ENCODE measurements at regions not wholly inside any gene's neighbourhood (a gene's known extent, or its start where the extent isn't known, plus 50 kb on each side); places are given as distances from the start of the nearest gene placed in this dataset.

DNA sequence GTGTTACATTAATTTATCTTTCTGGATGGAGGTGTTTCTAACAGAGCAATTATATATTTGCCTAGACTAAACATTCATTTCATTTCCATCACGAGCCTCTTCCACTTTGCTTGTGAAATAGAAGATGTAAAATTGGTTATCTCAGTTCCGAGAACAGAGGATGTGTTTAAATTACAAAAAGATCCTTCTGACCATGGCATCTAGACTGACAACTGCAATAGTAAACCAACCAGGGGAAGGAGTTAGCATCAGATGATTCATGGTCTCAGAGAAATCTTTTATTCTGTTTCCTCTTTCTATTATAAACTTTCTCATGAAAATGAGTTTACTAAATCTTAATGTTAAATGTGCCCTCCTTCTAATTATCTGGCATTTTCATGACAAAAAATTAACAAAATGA, 149.8 kb upstream of the WDR11 start (continued):
- TF ChIP-seq CBX3 (IDR thresholded peaks at IDR 0.05; ENCODE audit: borderline replicate concordance, low read depth) (no peak), RFX5 (IDR thresholded peaks at IDR 0.05; ENCODE audit: low read depth, low read length) (no peak), CHD2 (IDR thresholded peaks at IDR 0.05; ENCODE audit: borderline replicate concordance, low read depth, low read length) (no peak), MXI1 (IDR thresholded peaks at IDR 0.05; ENCODE audit: low read depth, low read length) (no peak)

- WGBS (ENCODE audit: insufficient coverage, insufficient replicate concordance, low lambda C conversion rate, missing lambda C conversion rate) = 13% methylated on average over 1 of the region's 1 CpG
- TF ChIP-seq ASH2L (IDR thresholded peaks at IDR 0.05; ENCODE audit: borderline replicate concordance, low read depth) (no peak), RB1 (IDR thresholded peaks at IDR 0.05; ENCODE audit: borderline replicate concordance) (no peak)
- BruUV-seq (replicated peaks) = no TSS peak
- H3K9ac ChIP-seq (ENCODE audit: control insufficient read depth, insufficient read depth, low read length) = no peak overlapping the region
- H3K4me1 ChIP-seq (ENCODE audit: control insufficient read depth, insufficient read depth, low read length) = no peaks in the 10 kb centered on the region
- no peak for ATAC-seq
- no peak overlapping the region for H3K27ac ChIP-seq (ENCODE audit: control insufficient read depth, insufficient read depth)
- no peaks in the 10 kb centered on the region for H3K27me3 ChIP-seq (replicated peaks in 1 of 2; ENCODE audit: control insufficient read depth in 2 of 2, insufficient read depth in 2 of 2, low read length in 1 of 2)
- no peak for FAIRE-seq
- POLR2A ChIA-PET = no interaction called here
- H3K36me3 ChIP-seq (ENCODE audit: control insufficient read depth in 2 of 2, insufficient read depth in 2 of 2, low read length in 1 of 2) = no peaks in the 10 kb centered on the region
- no peak overlapping the region for H2AFZ ChIP-seq (ENCODE audit: control insufficient read depth, low read depth, low read length)
- no peaks in the 10 kb centered on the region; the same call in 1 of the 2 replicates for H4K20me1 ChIP-seq (ENCODE audit: control insufficient read depth, insufficient read depth)
- RAD21 ChIA-PET (ENCODE audit: unreplicated experiment) = no interaction called here
- no peaks in the 10 kb centered on the region; the same call in 2 of the 3 replicates for H3K9me3 ChIP-seq (replicated peaks; ENCODE audit: control insufficient read depth, insufficient read depth, low read length)
- no peak overlapping the region for H3K4me3 ChIP-seq
- SMC1A ChIA-PET (ENCODE audit: uncharacterized antibody, unreplicated experiment) = no interaction called here
- in situ Hi-C loops (cut with MboI) (no loop called here), intact Hi-C loops (cut with micrococcal nuclease; ENCODE audit: unreplicated experiment) (no loop called here)
- no peak overlapping the region for H3K4me2 ChIP-seq (ENCODE audit: control insufficient read depth, insufficient read depth)
- CTCF ChIA-PET = no interaction called here
- H3K79me2 ChIP-seq (ENCODE audit: control insufficient read depth, insufficient read depth, low read length) = no peaks in the 10 kb centered on the region
- DNase-seq (ENCODE audit: low read depth, low spot score) = no peak
Measured at GRCh38 chr10:120702032-120702431, 149.1 kb upstream of the WDR11 start.

GRCh38 chr10:120705309-120705708, 145.9 kb upstream of the WDR11 start:
- in situ Hi-C loops (cut with MboI) = no loop called here
- Histone ChIP-seq H3K36me3 (ENCODE audit: control insufficient read depth in 2 of 2, insufficient read depth in 2 of 2, low read length in 1 of 2) (no peaks in the 10 kb centered on the region), H3K9ac (ENCODE audit: control insufficient read depth, insufficient read depth, low read length) (no peak overlapping the region), H3K9me3 (replicated peaks; ENCODE audit: control insufficient read depth, insufficient read depth, low read length) (no peaks in the 10 kb centered on the region), H3K4me1 (ENCODE audit: control insufficient read depth, insufficient read depth, low read length) (no peaks in the 10 kb centered on the region), H3K4me2 (ENCODE audit: control insufficient read depth, insufficient read depth) (no peak overlapping the region), H4K20me1 (ENCODE audit: control insufficient read depth, insufficient read depth) (no peaks in the 10 kb centered on the region; the same call in 1 of the 2 replicates), H3K27ac (ENCODE audit: control insufficient read depth, insufficient read depth) (no peak overlapping the region), H2AFZ (ENCODE audit: control insufficient read depth, low read depth, low read length) (no peak overlapping the region), H3K79me2 (ENCODE audit: control insufficient read depth, insufficient read depth, low read length) (no peaks in the 10 kb centered on the region), H3K27me3 (replicated peaks in 1 of 2; ENCODE audit: control insufficient read depth in 2 of 2, insufficient read depth in 2 of 2, low read length in 1 of 2) (no peaks in the 10 kb centered on the region), H3K4me3 (no peak overlapping the region)
- ChIA-PET POLR2A (no interaction called here), SMC1A (ENCODE audit: uncharacterized antibody, unreplicated experiment) (no interaction called here), CTCF (no interaction called here), RAD21 (ENCODE audit: unreplicated experiment) (no interaction called here)
- 9% methylated on average over 4 of the region's 4 CpGs for WGBS (ENCODE audit: insufficient coverage, insufficient replicate concordance, low lambda C conversion rate, missing lambda C conversion rate)
- intact Hi-C loops (cut with micrococcal nuclease; ENCODE audit: unreplicated experiment) = no loop called here
- FAIRE-seq (no peak), DNase-seq (ENCODE audit: low read depth, low spot score) (no peak), ATAC-seq (no peak)
- BruUV-seq (replicated peaks) = no TSS peak
- TF ChIP-seq ASH2L (IDR thresholded peaks at IDR 0.05; ENCODE audit: borderline replicate concordance, low read depth) (no peak), PKNOX1 (IDR thresholded peaks at IDR 0.05) (no peak)

All from GM12878 (cell line).